OCI-LY7 (cell line): ENCODE measurements at regions not wholly inside any gene's neighbourhood (a gene's known extent, or its start where the extent isn't known, plus 50 kb on each side); places are given as distances from the start of the nearest gene placed in this dataset.

ENCODE experiments used
- CTCF ChIP-seq: fragments of 200-600 bp; sonication (generic); conservative IDR thresholded peaks from 2 replicates; pipeline ENCODE4 v1.5.1; 2014; ENCODE audit warnings: mild to moderate bottlenecking, antibody characterized with exemption, low read length, moderate library complexity, mixed read lengths
- EZH2phosphoT487 ChIP-seq: fragments of 200-600 bp; sonication (generic); IDR thresholded peaks from 2 replicates; pipeline ENCODE4 v1.6.1; 2018; ENCODE audit warnings: low read depth, borderline replicate concordance, mild to moderate bottlenecking, mixed run types, antibody characterized with exemption, low read length, moderate library complexity, mixed read lengths

GRCh38 chr15:81807806-81808205 is 238.0 kb downstream of the MEX3B start:
- TF ChIP-seq EZH2phosphoT487 (no peak), CTCF (no peak)
